ENCODE measurements at regions not wholly inside any gene's neighbourhood (a gene's known extent, or its start where the extent isn't known, plus 50 kb on each side); places are given as distances from the start of the nearest gene placed in this dataset.

- Histone ChIP-seq H3K79me2 (ENCODE audit: control insufficient read depth, insufficient read depth, low read length) (no peaks in the 10 kb centered on the region), H4K20me1 (replicated peaks; ENCODE audit: control insufficient read depth, extremely low read depth, insufficient read depth, low read length) (no peaks in the 10 kb centered on the region), H3K4me3 (replicated peaks in 1 of 3; ENCODE audit: insufficient read depth in 1 of 3, low read depth in 1 of 3, low read length in 3 of 3) (no peak overlapping the region), H3K4me2 (ENCODE audit: insufficient read depth, low read length) (no peak overlapping the region), H3K9me1 (replicated peaks; ENCODE audit: control insufficient read depth, extremely low read depth, insufficient read depth, low read length) (no peaks in the 10 kb centered on the region), H3K4me1 (ENCODE audit: control insufficient read depth, extremely low read depth, insufficient read depth, low read length) (no peaks in the 10 kb centered on the region), H3K27ac (ENCODE audit: insufficient read depth, low read depth, low read length) (no peak overlapping the region), H3K9me3 (replicated peaks; ENCODE audit: control insufficient read depth, insufficient read depth, low read length) (no peaks in the 10 kb centered on the region), H2AFZ (ENCODE audit: low read depth, low read length) (no peak overlapping the region), H3K36me3 (ENCODE audit: control insufficient read depth in 2 of 2, extremely low read depth in 1 of 2, insufficient read depth in 2 of 2, low read length in 2 of 2) (no peaks in the 10 kb centered on the region), H3K27me3 (ENCODE audit: control insufficient read depth in 2 of 2, insufficient read depth in 2 of 2, low read length in 2 of 2) (no peaks in the 10 kb centered on the region), H3K9ac (replicated peaks; ENCODE audit: extremely low read depth, insufficient read depth, low read length) (no peak overlapping the region)
- FAIRE-seq (no peak), DNase-seq (ENCODE audit: low read depth, low spot score) (no peak)
- POLR2A ChIA-PET = no interaction called here
- TF ChIP-seq MYC (IDR thresholded peaks at IDR 0.05; ENCODE audit: low read depth, low read length) = no peak
- TF ChIP-seq GATA2 (IDR thresholded peaks at IDR 0.05; ENCODE audit: insufficient read depth, insufficient read length, low read depth, low read length) = no peak
- no peak for TF ChIP-seq CTCF (IDR thresholded peaks at IDR 0.05; ENCODE audit: extremely low read depth in 1 of 2, insufficient read depth in 1 of 2, low read depth in 1 of 2, low read length in 2 of 2)
- TF ChIP-seq POLR2A (IDR thresholded peaks at IDR 0.05; ENCODE audit: low read depth, low read length) = no peak
- TF ChIP-seq POLR2AphosphoS5 (IDR thresholded peaks at IDR 0.05; ENCODE audit: insufficient read depth, low read depth, low read length) = no peak
- intact Hi-C loops (cut with micrococcal nuclease) = no loop called here
- BruUV-seq (replicated peaks) = no TSS peak
- dilution Hi-C loops (cut with MboI; ENCODE audit: extremely low pct_ligation_motif_present, low sequenced_read_pairs) = no loop called here
- CTCF ChIA-PET = no interaction called here
Measured at GRCh38 chr3:25174251-25174650, 253.8 kb upstream of the RARB start.

- intact Hi-C loops (cut with micrococcal nuclease) (no loop called here), dilution Hi-C loops (cut with MboI; ENCODE audit: extremely low pct_ligation_motif_present, low sequenced_read_pairs) (no loop called here)
- Histone ChIP-seq H3K4me3 (replicated peaks in 1 of 3; ENCODE audit: insufficient read depth in 1 of 3, low read depth in 1 of 3, low read length in 3 of 3) (no peak overlapping the region), H3K27ac (ENCODE audit: insufficient read depth, low read depth, low read length) (no peak overlapping the region), H3K79me2 (ENCODE audit: control insufficient read depth, insufficient read depth, low read length) (no peaks in the 10 kb centered on the region), H3K4me1 (ENCODE audit: control insufficient read depth, extremely low read depth, insufficient read depth, low read length) (no peaks in the 10 kb centered on the region), H3K36me3 (ENCODE audit: control insufficient read depth in 2 of 2, extremely low read depth in 1 of 2, insufficient read depth in 2 of 2, low read length in 2 of 2) (no peaks in the 10 kb centered on the region), H4K20me1 (replicated peaks; ENCODE audit: control insufficient read depth, extremely low read depth, insufficient read depth, low read length) (no peaks in the 10 kb centered on the region), H2AFZ (ENCODE audit: low read depth, low read length) (no peak overlapping the region), H3K9me1 (replicated peaks; ENCODE audit: control insufficient read depth, extremely low read depth, insufficient read depth, low read length) (no peaks in the 10 kb centered on the region), H3K9me3 (replicated peaks; ENCODE audit: control insufficient read depth, insufficient read depth, low read length) (no peaks in the 10 kb centered on the region), H3K4me2 (ENCODE audit: insufficient read depth, low read length) (no peak overlapping the region), H3K27me3 (ENCODE audit: control insufficient read depth in 2 of 2, insufficient read depth in 2 of 2, low read length in 2 of 2) (no peaks in the 10 kb centered on the region), H3K9ac (replicated peaks; ENCODE audit: extremely low read depth, insufficient read depth, low read length) (no peak overlapping the region)
- CTCF ChIA-PET = no interaction called here
- TF ChIP-seq POLR2A (IDR thresholded peaks at IDR 0.05; ENCODE audit: low read depth, low read length) = no peak
- TF ChIP-seq FOS (IDR thresholded peaks at IDR 0.05; ENCODE audit: borderline replicate concordance, insufficient read depth, low read length) = no peak
- TF ChIP-seq MYC (IDR thresholded peaks at IDR 0.05; ENCODE audit: low read depth, low read length) = no peak
- TF ChIP-seq EZH2 (IDR thresholded peaks at IDR 0.05; ENCODE audit: borderline replicate concordance, low read depth, low read length, severe bottlenecking) = no peak
- no peak for TF ChIP-seq GATA2 (IDR thresholded peaks at IDR 0.05; ENCODE audit: insufficient read depth, insufficient read length, low read depth, low read length)
- TF ChIP-seq MAX (IDR thresholded peaks at IDR 0.05; ENCODE audit: insufficient read depth, insufficient read length) = no peak
- no peak for TF ChIP-seq CTCF (IDR thresholded peaks at IDR 0.05; ENCODE audit: extremely low read depth in 1 of 2, insufficient read depth in 1 of 2, low read depth in 1 of 2, low read length in 2 of 2)
- TF ChIP-seq JUN (IDR thresholded peaks at IDR 0.05; ENCODE audit: borderline replicate concordance, insufficient read depth, insufficient read length, low read depth) = no peak
- no TSS peak for BruUV-seq (replicated peaks)
- POLR2A ChIA-PET = no interaction called here
- DNase-seq (ENCODE audit: low read depth, low spot score) = no peak
- FAIRE-seq = no peak
Measured at GRCh38 chr3:25177041-25177440, 251.0 kb upstream of the RARB start.

Measured in endothelial cell of umbilical vein (primary cell).